Gastrocnemius medialis (tissue), 4 donors: ENCODE measurements at regions not wholly inside any gene's neighbourhood (a gene's known extent, or its start where the extent isn't known, plus 50 kb on each side); places are given as distances from the start of the nearest gene placed in this dataset.
"Not testable (repeated sequence)": the region's sequence is repeated elsewhere in the genome, so short reads cannot be mapped to it uniquely, and the experiment has no call there.

ENCODE experiments used
- CTCF ChIP-seq, 5 experiments: fragments of 450-650 bp in 3 of 5; fragments of 200-600 bp in 2 of 5; sonication (generic) in 2 of 5; IDR thresholded peaks in 4 of 5; conservative IDR thresholded peaks in 1 of 5; 1 replicate in 4 of 5; 2 replicates in 1 of 5; pipeline ENCODE4 v1.5.1; 2016 to 2019; ENCODE audit warnings: antibody characterized with exemption in 5 of 5, mild to moderate bottlenecking in 3 of 5, moderate library complexity in 3 of 5
- POLR2A ChIP-seq, 2 donors: fragments of 450-650 bp; IDR thresholded peaks; one replicate each; pipeline ENCODE4 v1.6.1; 2017; ENCODE audit warnings: antibody characterized with exemption in 2 of 2, mild to moderate bottlenecking in 2 of 2, moderate library complexity in 2 of 2

- not testable (repeated sequence) for TF ChIP-seq CTCF (IDR thresholded peaks at IDR 0.05 in 4 of 5, conservative IDR thresholded peaks at IDR 0.05 in 1 of 5); POLR2A (IDR thresholded peaks at IDR 0.05)
These were observed 489.3 kb downstream of the PRR16 start for GRCh38 chr5:120953445-120953844.
